ENCODE measurements at regions not wholly inside any gene's neighbourhood (a gene's known extent, or its start where the extent isn't known, plus 50 kb on each side); places are given as distances from the start of the nearest gene placed in this dataset.

GRCh38 chr14:54310851-54311228 lies 86.0 kb upstream of the CDKN3 start:
- no peak for DNase-seq (ENCODE audit: low spot score)

GRCh38 chr14:54312166-54312801 lies 84.5 kb upstream of the CDKN3 start:
- no peak for DNase-seq (ENCODE audit: low spot score)

- DNase-seq (ENCODE audit: low spot score) = no peak
These were observed 82.3 kb upstream of the CDKN3 start for GRCh38 chr14:54314365-54315104.

GRCh38 chr14:54316652-54317051 lies 80.2 kb upstream of the CDKN3 start:
- no peak for DNase-seq (ENCODE audit: low spot score)

- no peak for DNase-seq (ENCODE audit: low spot score)
These were observed 79.4 kb upstream of the CDKN3 start for GRCh38 chr14:54317391-54317790.

GRCh38 chr14:54322246-54322645 lies 74.6 kb upstream of the CDKN3 start:
- no peak for DNase-seq (ENCODE audit: low spot score)

GRCh38 chr14:54322701-54323337 lies 74.0 kb upstream of the CDKN3 start:
- no peak for DNase-seq (ENCODE audit: low spot score)

GRCh38 chr14:54325766-54326165 lies 71.0 kb upstream of the CDKN3 start:
- DNase-seq (ENCODE audit: low spot score) = no peak

- peak; percentile 72 for DNase-seq (ENCODE audit: low spot score)
These were observed 67.6 kb upstream of the CDKN3 start for GRCh38 chr14:54329082-54329695.

- no peak for DNase-seq (ENCODE audit: low spot score)
These were observed 65.9 kb upstream of the CDKN3 start for GRCh38 chr14:54330876-54331275.

- DNase-seq (ENCODE audit: low spot score) = no peak
These were observed 65.3 kb upstream of the CDKN3 start for GRCh38 chr14:54331516-54331915.

GRCh38 chr14:54332490-54332889 lies 64.3 kb upstream of the CDKN3 start:
- DNase-seq (ENCODE audit: low spot score) = no peak

GRCh38 chr14:54333511-54333910 lies 63.3 kb upstream of the CDKN3 start:
- no peak for DNase-seq (ENCODE audit: low spot score)

GRCh38 chr14:54335569-54336155 lies 61.1 kb upstream of the CDKN3 start:
- DNase-seq (ENCODE audit: low spot score) = no peak

- no peak for DNase-seq (ENCODE audit: low spot score)
These were observed 59.5 kb upstream of the CDKN3 start for GRCh38 chr14:54337314-54337713.

GRCh38 chr14:54338696-54339317 lies 58.0 kb upstream of the CDKN3 start:
- no peak for DNase-seq (ENCODE audit: low spot score)

GRCh38 chr14:54339771-54340170 lies 57.0 kb upstream of the CDKN3 start:
- no peak for DNase-seq (ENCODE audit: low spot score)

GRCh38 chr14:54342806-54343205 lies 54.0 kb upstream of the CDKN3 start:
- no peak for DNase-seq (ENCODE audit: low spot score)

- no peak for DNase-seq (ENCODE audit: low spot score)
These were observed 53.3 kb upstream of the CDKN3 start for GRCh38 chr14:54343272-54344121.

- DNase-seq (ENCODE audit: low spot score) = no peak
These were observed 52.4 kb upstream of the CDKN3 start for GRCh38 chr14:54344445-54344844.

GRCh38 chr14:54346257-54346656 lies 50.5 kb upstream of the CDKN3 start:
- no peak for DNase-seq (ENCODE audit: low spot score)

Data from HuH-7 (cell line).